NCI-H748 treated with DMSO at 0.1 percent for 48 hours (cell line): ENCODE measurements at regions not wholly inside any gene's neighbourhood (a gene's known extent, or its start where the extent isn't known, plus 50 kb on each side); places are given as distances from the start of the nearest gene placed in this dataset.
A peak's percentile ranks its signal among the peaks of the same experiment; 100 is the strongest.

ENCODE experiments used
- DNase-seq: peaks from one replicate; lab custom pipeline; 2025; lab: John Stamatoyannopoulos, UW

DNA sequence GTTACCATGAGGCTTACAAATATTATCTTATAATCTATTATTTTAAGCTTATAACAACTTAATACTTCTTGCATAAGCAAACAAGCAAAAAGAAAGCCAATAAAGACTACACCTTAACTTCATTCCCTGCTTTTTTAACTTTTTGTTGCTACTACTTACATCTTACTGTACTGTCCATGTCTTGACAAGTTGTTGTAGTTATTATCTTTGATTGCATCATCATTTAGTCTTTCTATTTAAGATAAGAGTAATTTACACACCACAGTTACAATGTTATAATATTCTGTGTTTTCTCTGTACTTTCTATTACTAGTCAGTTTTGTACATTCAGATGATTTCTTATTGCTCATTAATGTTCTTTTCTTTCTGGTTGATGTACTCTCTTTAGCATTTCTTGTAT, 346.6 kb downstream of the SMARCA1 start:
- no peak for DNase-seq

DNA sequence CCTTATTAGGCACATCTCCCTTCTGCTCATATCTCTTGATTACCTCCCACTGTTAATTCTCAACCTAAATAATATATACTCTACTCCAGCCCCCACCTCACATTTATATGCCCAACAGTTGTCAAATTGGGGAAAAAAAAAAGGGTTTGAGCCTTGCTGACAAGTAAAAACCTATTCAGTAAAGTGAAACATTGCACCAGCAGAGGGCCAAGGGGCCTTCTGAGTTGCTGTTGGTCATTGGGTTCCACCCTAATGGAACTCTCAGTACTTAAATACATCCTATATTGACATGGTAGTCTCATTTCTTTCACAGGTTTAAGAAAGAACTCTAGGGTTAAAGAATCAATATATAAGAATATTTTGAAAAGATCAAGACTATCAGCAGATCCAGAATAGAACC, 362.2 kb downstream of the SMARCA1 start:
- no peak for DNase-seq

- no peak for DNase-seq
These were observed 364.8 kb downstream of the SMARCA1 start for GRCh38 chrX:129158505-129158904.

DNA sequence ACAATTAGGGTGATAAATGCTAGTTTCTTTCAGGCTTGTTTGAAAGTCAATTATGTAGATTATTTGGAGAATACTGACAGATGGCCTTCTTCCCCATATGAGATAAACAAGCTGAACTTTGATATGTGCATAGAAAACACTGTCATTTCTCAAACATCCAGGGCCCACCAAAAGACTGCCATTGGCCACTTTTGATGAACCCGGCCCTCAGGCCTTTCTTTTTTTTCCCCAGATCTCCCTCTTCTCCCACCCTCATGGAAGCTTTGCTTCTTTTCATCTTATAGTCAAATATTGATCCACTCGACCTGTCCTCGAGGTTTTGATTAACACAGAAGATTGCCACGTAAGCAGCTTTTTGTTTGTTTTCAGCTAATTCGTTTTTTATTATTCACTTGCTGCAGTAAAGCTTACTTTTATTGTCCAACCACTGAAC, 377.4 kb downstream of the SMARCA1 start:
- DNase-seq, result peak; percentile 76

GRCh38 chrX:129145385-129145784, 377.9 kb downstream of the SMARCA1 start:
- DNase-seq, result no peak

GRCh38 chrX:129144172-129145038, 378.9 kb downstream of the SMARCA1 start:
- no peak for DNase-seq

DNA sequence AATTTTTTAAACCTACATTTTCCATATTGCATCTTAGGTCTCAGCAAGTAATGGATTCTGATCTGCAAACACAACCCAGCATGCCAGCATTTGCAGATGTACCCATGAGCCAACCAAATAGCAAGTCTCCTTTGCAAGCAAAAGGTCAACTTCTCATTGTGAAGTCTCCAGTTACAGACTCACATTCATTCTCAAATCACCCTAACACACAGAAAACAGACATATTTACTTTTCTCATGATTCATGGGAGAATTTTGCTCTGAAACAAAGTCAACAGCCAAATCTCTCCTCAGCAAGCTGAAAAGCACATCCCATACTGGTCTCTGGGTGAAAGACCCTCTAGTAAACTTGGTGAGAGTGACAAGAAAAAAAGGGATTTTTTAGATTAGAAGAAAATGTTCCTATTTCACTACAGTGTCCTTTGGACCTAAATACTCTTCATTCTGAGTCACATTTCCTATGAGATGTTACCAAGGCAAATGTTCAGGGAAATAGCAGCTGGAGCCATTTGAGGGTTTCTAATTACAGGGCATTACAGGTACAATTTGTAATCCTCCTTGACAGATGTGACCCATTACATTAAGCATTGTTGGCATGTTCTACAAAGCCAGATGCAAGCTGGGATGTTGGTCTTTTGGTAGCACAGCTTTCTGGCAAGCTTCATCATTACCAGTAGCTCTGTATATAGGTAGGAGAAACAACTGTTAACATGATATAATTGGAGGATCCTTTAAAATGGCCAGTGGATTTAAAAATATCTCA, 383.3 kb downstream of the SMARCA1 start:
- peak; percentile 86 for DNase-seq

DNA sequence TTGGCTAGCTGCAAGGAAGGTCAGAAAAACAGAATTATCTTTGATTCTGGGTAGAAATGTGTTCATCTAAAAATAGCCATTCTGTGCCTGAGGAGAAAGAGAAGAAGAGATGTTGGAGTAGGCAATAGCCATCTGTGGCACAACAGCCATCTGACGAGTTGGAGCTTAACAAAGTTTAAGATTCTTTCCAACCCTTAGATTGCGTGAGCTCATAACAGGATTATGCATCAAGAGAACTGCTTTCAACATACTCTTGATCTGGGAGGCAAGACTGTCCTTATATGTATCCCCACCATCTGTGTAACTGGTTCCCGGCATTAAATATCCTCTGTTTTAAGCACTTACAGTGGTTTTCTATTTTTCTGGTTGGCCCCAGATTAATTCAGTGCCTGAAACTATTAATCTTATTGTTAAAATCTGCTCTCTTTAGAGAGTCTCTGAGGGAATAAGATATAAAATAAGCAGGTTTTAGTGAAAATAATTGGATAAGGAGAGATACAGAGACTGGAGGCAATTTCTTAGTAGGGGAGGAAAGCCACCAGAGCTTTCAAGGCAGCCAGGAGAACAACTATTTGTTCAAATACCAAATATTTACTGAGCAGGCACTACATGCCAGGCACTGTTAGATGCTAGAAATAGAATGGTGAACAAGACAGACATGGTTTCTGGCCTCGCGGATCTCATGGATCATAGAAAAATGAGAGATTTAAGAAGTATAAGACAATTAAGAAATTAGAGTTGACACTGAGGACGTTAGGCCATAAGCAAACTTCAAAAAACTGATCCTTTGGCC, 398.0 kb downstream of the SMARCA1 start:
- DNase-seq, result no peak

- no peak for DNase-seq
These were observed 399.5 kb downstream of the SMARCA1 start for GRCh38 chrX:129123795-129124194.

DNA sequence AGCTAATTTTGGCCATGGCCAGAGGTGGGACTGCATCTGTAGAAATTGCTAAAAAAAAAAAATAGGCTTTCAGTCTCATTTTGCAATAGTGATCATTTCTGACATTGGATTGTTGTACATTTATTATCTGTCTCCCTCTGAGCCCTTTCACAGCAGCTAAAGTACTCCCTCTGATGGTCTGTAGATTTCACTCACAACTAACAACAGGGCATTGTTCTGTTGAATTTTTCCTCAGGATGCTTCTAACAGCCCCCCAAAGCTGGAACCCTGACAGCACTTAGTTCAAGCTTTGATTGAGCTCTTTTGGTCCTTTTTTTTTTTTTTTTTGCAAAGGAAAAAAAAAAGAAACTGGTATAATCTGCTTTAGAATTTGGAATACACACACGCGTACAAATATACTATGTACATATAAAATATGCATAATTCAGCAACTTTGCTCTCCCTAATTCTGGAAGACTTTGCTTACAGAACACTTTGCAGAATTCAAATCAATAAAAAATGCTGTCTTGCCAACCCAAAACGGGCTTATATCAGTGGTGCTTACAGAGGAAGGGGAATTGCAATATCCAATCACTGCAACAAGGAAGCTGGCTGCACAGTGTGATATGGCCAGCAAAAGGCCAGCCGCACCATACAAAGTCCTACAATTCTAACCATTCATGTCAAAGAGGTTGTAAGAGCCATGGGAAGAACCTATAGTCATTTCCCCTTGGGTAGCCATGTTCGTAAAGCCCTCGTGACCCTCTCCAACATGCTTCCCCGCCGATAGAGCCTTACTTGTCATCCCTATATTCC, 406.4 kb downstream of the SMARCA1 start:
- peak; percentile 16 for DNase-seq

- no peak for DNase-seq
These were observed 407.4 kb downstream of the SMARCA1 start for GRCh38 chrX:129115935-129116334.

- no peak for DNase-seq
These were observed 408.2 kb downstream of the SMARCA1 start for GRCh38 chrX:129115104-129115503.

DNA sequence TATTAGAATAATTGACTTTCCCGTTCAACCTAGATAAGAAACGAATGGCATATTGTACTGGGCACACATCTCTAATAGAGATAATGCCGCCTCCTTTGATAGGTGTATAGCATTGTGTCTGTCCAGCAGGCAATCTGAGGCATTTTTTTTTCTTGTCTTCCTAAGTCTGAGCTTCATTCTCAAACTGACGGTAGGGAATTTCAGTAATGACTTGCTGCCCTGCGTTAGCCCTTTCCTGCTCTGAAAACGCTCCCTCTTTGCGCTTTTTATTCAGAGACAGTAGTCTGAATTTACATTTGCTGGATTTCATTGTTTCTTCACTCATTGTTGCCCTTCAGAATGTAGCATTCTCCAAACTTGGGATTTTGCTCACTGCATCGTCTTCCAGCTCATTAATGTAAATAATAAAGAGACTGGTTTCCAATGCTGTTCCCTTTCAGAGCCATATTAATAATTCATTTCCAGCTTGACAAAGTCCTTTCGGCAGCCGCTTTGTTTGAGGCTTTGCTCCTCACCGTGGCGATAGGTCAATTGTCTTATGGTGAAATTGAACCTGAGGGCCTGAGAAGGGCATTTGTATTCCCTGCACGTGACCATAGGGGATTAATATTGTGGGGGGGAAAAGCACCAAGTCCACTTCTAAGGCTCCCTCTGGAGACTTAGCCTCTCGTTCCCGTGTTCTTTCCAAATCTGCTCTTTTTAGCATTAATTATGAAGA, 412.1 kb downstream of the SMARCA1 start:
- no peak for DNase-seq

DNA sequence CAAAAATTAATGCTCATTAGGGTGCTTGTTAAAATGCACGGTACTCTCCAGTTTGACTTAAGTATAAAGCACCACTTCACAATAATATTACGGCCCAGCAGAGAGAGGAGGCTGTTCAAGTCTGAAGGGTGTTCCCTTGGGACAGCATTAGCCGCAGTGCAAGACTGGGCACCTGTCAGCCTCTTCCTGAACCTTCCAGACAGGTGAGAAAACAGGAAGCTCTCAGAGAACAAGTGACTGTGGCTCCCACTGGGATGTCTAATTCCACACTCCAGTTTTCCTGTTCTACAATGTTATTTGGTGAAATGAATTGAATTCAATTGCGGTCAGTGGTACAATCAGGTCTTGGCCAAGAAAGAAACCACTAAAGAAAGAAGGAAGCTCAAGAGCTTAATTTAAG, 414.4 kb downstream of the SMARCA1 start:
- peak; percentile 82 for DNase-seq

GRCh38 chrX:129099207-129099606, 424.1 kb downstream of the SMARCA1 start:
- no peak for DNase-seq

GRCh38 chrX:129097668-129098067, 425.6 kb downstream of the SMARCA1 start:
- DNase-seq, result no peak

- no peak for DNase-seq
These were observed 429.6 kb downstream of the SMARCA1 start for GRCh38 chrX:129093706-129094105.

- DNase-seq, result no peak
These were observed 430.5 kb downstream of the SMARCA1 start for GRCh38 chrX:129092757-129093156.

- DNase-seq, result no peak
These were observed 431.0 kb downstream of the SMARCA1 start for GRCh38 chrX:129092242-129092641.

GRCh38 chrX:129091097-129091496, 432.2 kb downstream of the SMARCA1 start:
- peak; percentile 64 for DNase-seq

DNA sequence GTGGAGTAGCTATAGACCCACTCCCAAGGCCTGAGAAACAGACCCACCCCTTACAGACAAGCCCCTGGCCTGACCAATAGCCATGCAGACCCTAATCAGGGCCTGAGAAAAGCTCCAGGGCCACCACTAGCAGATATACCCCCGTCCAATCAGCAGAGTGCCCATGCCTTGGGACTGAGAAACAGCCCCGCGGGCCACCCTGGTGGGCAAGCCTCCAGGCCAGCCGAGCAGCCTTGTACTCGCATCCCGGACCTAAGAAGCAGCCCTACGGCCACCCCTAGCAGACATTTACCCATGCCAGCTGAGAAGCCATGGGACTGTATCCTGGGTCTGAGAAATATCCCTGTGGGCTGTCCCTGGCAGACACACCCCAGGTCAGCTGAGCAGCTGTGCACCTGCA, 436.5 kb downstream of the SMARCA1 start:
- no peak for DNase-seq
